H1 (cell line): ENCODE measurements at regions not wholly inside any gene's neighbourhood (a gene's known extent, or its start where the extent isn't known, plus 50 kb on each side); places are given as distances from the start of the nearest gene placed in this dataset.

Experiments
- ATF2 ChIP-seq: IDR thresholded peaks from 2 replicates; pipeline ENCODE4 v1.6.1; 2012; ENCODE audit warnings: low read length, inconsistent platforms
- BACH1 ChIP-seq: IDR thresholded peaks from 2 replicates; pipeline ENCODE4 v1.6.1; 2012; ENCODE audit warnings: low read length, improper control_type of control experiment
- BRCA1 ChIP-seq: IDR thresholded peaks from 2 replicates; pipeline ENCODE4 v1.6.1; 2012; ENCODE audit warnings: low read depth, low read length, improper control_type of control experiment
- EGR1 ChIP-seq: IDR thresholded peaks from 2 replicates; pipeline ENCODE4 v1.6.1; 2011; ENCODE audit warnings: low read depth, low read length, borderline replicate concordance
- JUND ChIP-seq: IDR thresholded peaks from 2 replicates; pipeline ENCODE4 v1.6.1; 2011; ENCODE audit warnings: mild to moderate bottlenecking, improper control_type of control experiment, low read length
- MAFK ChIP-seq: IDR thresholded peaks from 2 replicates; pipeline ENCODE4 v1.6.1; 2012; ENCODE audit warnings: low read depth, mild to moderate bottlenecking, improper control_type of control experiment, low read length
- MAX ChIP-seq: IDR thresholded peaks from 2 replicates; pipeline ENCODE4 v1.6.1; 2012; ENCODE audit warnings: inconsistent platforms
- POLR2A ChIP-seq, 2 experiments: IDR thresholded peaks; 1 replicate in 1 of 2; 2 replicates in 1 of 2; pipeline ENCODE4 v1.6.1; 2011; ENCODE audit warnings: low read depth in 2 of 2, low read length in 2 of 2, mild to moderate bottlenecking in 2 of 2; ENCODE audit errors: control extremely low read depth in 1 of 2
- RNF2 ChIP-seq: fragments of 200-900, 300-1000 bp; sonication (generic); IDR thresholded peaks from 2 replicates; pipeline ENCODE4 v1.7.1; 2016; ENCODE audit warnings: borderline replicate concordance, low read depth, mild to moderate bottlenecking, antibody characterized with exemption, low read length; ENCODE audit not compliant: poor library complexity, severe bottlenecking; ENCODE audit errors: missing control alignments
- SP1 ChIP-seq: IDR thresholded peaks from 2 replicates; pipeline ENCODE4 v1.6.1; 2011; ENCODE audit warnings: low read depth, low read length
- TF ChIP-seq, protein P1 (sequence below): fragments of 300-600 bp; sonication (generic); IDR thresholded peaks from 2 replicates; pipeline ENCODE4 v1.7.1; 2012; ENCODE audit warnings: low read length, moderate library complexity, mild to moderate bottlenecking, inconsistent platforms; ENCODE audit not compliant: insufficient replicate concordance

DNA sequence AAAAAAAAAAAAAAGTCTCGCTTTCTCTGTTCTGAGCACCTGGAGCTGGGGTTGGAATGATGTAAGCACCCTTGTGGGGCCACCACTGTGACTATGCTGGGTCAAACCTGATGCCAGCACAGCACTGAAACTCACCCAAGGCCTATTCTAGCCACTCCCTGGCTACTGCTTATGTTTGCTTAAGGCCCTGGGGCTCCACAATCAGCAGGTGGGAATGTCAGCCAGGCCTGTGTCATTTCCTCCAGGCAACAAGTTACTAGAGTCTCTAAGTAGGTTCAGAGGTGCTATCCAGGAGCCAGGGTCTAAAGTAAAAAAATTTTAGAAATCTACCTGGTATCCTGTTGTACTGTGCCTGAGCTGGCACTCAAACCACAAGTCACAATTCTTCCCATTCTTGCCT lies 1306.8 kb downstream of the STIM2 start (continued):
- TF ChIP-seq, protein P1, sequence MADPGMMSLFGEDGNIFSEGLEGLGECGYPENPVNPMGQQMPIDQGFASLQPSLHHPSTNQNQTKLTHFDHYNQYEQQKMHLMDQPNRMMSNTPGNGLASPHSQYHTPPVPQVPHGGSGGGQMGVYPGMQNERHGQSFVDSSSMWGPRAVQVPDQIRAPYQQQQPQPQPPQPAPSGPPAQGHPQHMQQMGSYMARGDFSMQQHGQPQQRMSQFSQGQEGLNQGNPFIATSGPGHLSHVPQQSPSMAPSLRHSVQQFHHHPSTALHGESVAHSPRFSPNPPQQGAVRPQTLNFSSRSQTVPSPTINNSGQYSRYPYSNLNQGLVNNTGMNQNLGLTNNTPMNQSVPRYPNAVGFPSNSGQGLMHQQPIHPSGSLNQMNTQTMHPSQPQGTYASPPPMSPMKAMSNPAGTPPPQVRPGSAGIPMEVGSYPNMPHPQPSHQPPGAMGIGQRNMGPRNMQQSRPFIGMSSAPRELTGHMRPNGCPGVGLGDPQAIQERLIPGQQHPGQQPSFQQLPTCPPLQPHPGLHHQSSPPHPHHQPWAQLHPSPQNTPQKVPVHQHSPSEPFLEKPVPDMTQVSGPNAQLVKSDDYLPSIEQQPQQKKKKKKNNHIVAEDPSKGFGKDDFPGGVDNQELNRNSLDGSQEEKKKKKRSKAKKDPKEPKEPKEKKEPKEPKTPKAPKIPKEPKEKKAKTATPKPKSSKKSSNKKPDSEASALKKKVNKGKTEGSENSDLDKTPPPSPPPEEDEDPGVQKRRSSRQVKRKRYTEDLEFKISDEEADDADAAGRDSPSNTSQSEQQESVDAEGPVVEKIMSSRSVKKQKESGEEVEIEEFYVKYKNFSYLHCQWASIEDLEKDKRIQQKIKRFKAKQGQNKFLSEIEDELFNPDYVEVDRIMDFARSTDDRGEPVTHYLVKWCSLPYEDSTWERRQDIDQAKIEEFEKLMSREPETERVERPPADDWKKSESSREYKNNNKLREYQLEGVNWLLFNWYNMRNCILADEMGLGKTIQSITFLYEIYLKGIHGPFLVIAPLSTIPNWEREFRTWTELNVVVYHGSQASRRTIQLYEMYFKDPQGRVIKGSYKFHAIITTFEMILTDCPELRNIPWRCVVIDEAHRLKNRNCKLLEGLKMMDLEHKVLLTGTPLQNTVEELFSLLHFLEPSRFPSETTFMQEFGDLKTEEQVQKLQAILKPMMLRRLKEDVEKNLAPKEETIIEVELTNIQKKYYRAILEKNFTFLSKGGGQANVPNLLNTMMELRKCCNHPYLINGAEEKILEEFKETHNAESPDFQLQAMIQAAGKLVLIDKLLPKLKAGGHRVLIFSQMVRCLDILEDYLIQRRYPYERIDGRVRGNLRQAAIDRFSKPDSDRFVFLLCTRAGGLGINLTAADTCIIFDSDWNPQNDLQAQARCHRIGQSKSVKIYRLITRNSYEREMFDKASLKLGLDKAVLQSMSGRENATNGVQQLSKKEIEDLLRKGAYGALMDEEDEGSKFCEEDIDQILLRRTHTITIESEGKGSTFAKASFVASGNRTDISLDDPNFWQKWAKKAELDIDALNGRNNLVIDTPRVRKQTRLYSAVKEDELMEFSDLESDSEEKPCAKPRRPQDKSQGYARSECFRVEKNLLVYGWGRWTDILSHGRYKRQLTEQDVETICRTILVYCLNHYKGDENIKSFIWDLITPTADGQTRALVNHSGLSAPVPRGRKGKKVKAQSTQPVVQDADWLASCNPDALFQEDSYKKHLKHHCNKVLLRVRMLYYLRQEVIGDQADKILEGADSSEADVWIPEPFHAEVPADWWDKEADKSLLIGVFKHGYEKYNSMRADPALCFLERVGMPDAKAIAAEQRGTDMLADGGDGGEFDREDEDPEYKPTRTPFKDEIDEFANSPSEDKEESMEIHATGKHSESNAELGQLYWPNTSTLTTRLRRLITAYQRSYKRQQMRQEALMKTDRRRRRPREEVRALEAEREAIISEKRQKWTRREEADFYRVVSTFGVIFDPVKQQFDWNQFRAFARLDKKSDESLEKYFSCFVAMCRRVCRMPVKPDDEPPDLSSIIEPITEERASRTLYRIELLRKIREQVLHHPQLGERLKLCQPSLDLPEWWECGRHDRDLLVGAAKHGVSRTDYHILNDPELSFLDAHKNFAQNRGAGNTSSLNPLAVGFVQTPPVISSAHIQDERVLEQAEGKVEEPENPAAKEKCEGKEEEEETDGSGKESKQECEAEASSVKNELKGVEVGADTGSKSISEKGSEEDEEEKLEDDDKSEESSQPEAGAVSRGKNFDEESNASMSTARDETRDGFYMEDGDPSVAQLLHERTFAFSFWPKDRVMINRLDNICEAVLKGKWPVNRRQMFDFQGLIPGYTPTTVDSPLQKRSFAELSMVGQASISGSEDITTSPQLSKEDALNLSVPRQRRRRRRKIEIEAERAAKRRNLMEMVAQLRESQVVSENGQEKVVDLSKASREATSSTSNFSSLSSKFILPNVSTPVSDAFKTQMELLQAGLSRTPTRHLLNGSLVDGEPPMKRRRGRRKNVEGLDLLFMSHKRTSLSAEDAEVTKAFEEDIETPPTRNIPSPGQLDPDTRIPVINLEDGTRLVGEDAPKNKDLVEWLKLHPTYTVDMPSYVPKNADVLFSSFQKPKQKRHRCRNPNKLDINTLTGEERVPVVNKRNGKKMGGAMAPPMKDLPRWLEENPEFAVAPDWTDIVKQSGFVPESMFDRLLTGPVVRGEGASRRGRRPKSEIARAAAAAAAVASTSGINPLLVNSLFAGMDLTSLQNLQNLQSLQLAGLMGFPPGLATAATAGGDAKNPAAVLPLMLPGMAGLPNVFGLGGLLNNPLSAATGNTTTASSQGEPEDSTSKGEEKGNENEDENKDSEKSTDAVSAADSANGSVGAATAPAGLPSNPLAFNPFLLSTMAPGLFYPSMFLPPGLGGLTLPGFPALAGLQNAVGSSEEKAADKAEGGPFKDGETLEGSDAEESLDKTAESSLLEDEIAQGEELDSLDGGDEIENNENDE, result no peak
- TF ChIP-seq MAX (no peak), RNF2 (no peak), SP1 (no peak), POLR2A (IDR thresholded peaks at IDR 0.05; ENCODE audit: control extremely low read depth in 1 of 2, low read depth in 2 of 2, low read length in 2 of 2) (no peak), JUND (no peak), BACH1 (no peak), BRCA1 (no peak), EGR1 (no peak), ATF2 (no peak), MAFK (no peak)
